Neural progenitor cell (in vitro differentiated cells): ENCODE measurements at regions not wholly inside any gene's neighbourhood (a gene's known extent, or its start where the extent isn't known, plus 50 kb on each side); places are given as distances from the start of the nearest gene placed in this dataset.

Experiments used
- CTCF ChIP-seq: fragments of 200-600 bp; sonication (generic); IDR thresholded peaks from 2 replicates; pipeline ENCODE4 v1.5.1; 2017; ENCODE audit warnings: antibody characterized with exemption, mild to moderate bottlenecking
- EZH2 ChIP-seq: fragments of 200-600 bp; sonication (generic); IDR thresholded peaks from 2 replicates; pipeline ENCODE4 v1.6.1; 2017; ENCODE audit warnings: antibody characterized with exemption, mild to moderate bottlenecking, moderate library complexity
- EZH2phosphoT487 ChIP-seq: fragments of 200-600 bp; sonication (generic); IDR thresholded peaks from 2 replicates; pipeline ENCODE4 v1.6.1; 2017; ENCODE audit warnings: antibody characterized with exemption

- TF ChIP-seq CTCF (no peak), EZH2phosphoT487 (no peak), EZH2 (no peak)
These were observed 115.7 kb upstream of the ATP1A1 start for GRCh38 chr1:116257341-116257767.
